HCT116 (cell line): ENCODE measurements at regions not wholly inside any gene's neighbourhood (a gene's known extent, or its start where the extent isn't known, plus 50 kb on each side); places are given as distances from the start of the nearest gene placed in this dataset.

Experiments
- ATAC-seq: fragments of 200-7000 bp; cut with Tn5 transposase; 2 replicates; pipeline ENCODE4 v1.9.1; 2020; ENCODE audit warnings: mild to moderate bottlenecking, moderate library complexity
- BruUV-seq: library from RNA; stranded (reverse); fragments of 400-500 nt; replicated peaks from 2 replicates; lab custom pipeline; 2021; lab: Mats Ljungman, UMichigan
- CTCF ChIA-PET: fragments of 300-600 bp; sonication (Branson Sonifier 250); formaldehyde crosslinking; loops from one replicate; lab custom pipeline; 2021; ENCODE audit warnings: antibody characterized with exemption; lab: Charles Lee
- POLR2A ChIA-PET: fragments of 300-600, 350-600 bp; sonication (Branson Sonifier 250); formaldehyde crosslinking; loops from one replicate; lab custom pipeline; 2021; ENCODE audit warnings: antibody characterized with exemption; lab: Charles Lee
- RAD21 ChIA-PET, 2 experiments: fragments of 300-600 bp; sonication (Branson Sonifier 250); formaldehyde crosslinking; loops; one replicate each; lab custom pipeline; 2023; ENCODE audit warnings: low total read pairs in 2 of 2; ENCODE audit not compliant: uncharacterized antibody in 2 of 2, unreplicated experiment in 2 of 2, low non-redundant PET in 1 of 2; lab: Charles Lee
- DNase-seq: peaks from one replicate; pipeline ENCODE4 v3.0.0-alpha.2; 2010; ENCODE audit warnings: low read depth, low spot score
- H2AFZ ChIP-seq: fragments of 200-600 bp; shearing (Covaris generic), sonication (generic); 2 replicates; pipeline ENCODE4 v1.6.1; 2017; ENCODE audit warnings: low read depth, mixed run types, mixed read lengths, antibody characterized with exemption, low read length; ENCODE audit not compliant: poor library complexity, severe bottlenecking
- H3K27ac ChIP-seq: 2 replicates; pipeline ENCODE4 v1.5.1; 2012; ENCODE audit warnings: low read depth, low read length
- H3K27me3 ChIP-seq: fragments of 200-600 bp; sonication (generic); 2 replicates; pipeline ENCODE4 v1.6.1; 2016; ENCODE audit warnings: mixed run types, low read length, mixed read lengths; ENCODE audit not compliant: insufficient read depth
- H3K36me3 ChIP-seq, 2 experiments: fragments of 200-500 bp in 1 of 2; fragments of 200-600 bp in 1 of 2; sonication (Bioruptor generic) in 1 of 2; sonication (generic) in 1 of 2; 2 replicates each; pipeline versions ENCODE4 v1.5.1 to v1.6.1; 2014 to 2016; ENCODE audit warnings: low read length in 2 of 2, inconsistent platforms in 1 of 2, mixed read lengths in 1 of 2, mixed run types in 1 of 2; ENCODE audit not compliant: insufficient read depth in 2 of 2, control insufficient read depth in 1 of 2
- H3K4me1 ChIP-seq, 2 experiments: fragments of 200-600 bp in 1 of 2; sonication (generic) in 1 of 2; 2 replicates each; pipeline versions ENCODE4 v1.5.1 to v1.6.1; 2012 to 2017; ENCODE audit warnings: low read length in 2 of 2, inconsistent platforms in 1 of 2, mild to moderate bottlenecking in 1 of 2, mixed read lengths in 1 of 2, mixed run types in 1 of 2, moderate library complexity in 1 of 2; ENCODE audit not compliant: insufficient read depth in 2 of 2, control insufficient read depth in 1 of 2
- H3K4me2 ChIP-seq: fragments of 200-600 bp; sonication (generic); 2 replicates; pipeline ENCODE4 v1.6.1; 2017; ENCODE audit warnings: mixed run types, low read length, mixed read lengths
- H3K4me3 ChIP-seq, 2 experiments: fragments of 200-600 bp in 1 of 2; sonication (generic) in 1 of 2; replicated peaks in 1 of 2; 2 replicates each; pipeline ENCODE4 v1.5.1; 2011 to 2016; ENCODE audit warnings: low read length in 2 of 2, control low read depth in 1 of 2, low read depth in 1 of 2, mild to moderate bottlenecking in 1 of 2, mixed read lengths in 1 of 2, mixed run types in 1 of 2
- H3K79me2 ChIP-seq: fragments of 200-600 bp; sonication (generic); 2 replicates; pipeline ENCODE4 v1.6.1; 2017; ENCODE audit warnings: mild to moderate bottlenecking, mixed run types, low read length, moderate library complexity, mixed read lengths; ENCODE audit not compliant: insufficient read depth
- H3K9ac ChIP-seq: fragments of 200-600 bp; sonication (generic); 2 replicates; pipeline ENCODE4 v1.6.1; 2016; ENCODE audit warnings: low read length, mixed read lengths
- H3K9me2 ChIP-seq: fragments of 200-600 bp; sonication (generic), shearing (Covaris generic); 2 replicates; pipeline ENCODE4 v1.6.1; 2017; ENCODE audit warnings: mixed run types, mild to moderate bottlenecking, moderate library complexity; ENCODE audit not compliant: insufficient read depth
- H3K9me3 ChIP-seq, 2 experiments: fragments of 200-500 bp in 1 of 2; fragments of 200-600 bp in 1 of 2; sonication (Bioruptor generic) in 1 of 2; sonication (generic) in 1 of 2; 2 replicates each; pipeline ENCODE4 v1.6.1; 2014 to 2017; ENCODE audit warnings: low read length in 2 of 2, mixed read lengths in 2 of 2, inconsistent platforms in 1 of 2, low read depth in 1 of 2, mild to moderate bottlenecking in 1 of 2, mixed run types in 1 of 2, moderate library complexity in 1 of 2; ENCODE audit not compliant: control insufficient read depth in 1 of 2, insufficient read depth in 1 of 2
- H4K20me1 ChIP-seq: fragments of 200-600 bp; sonication (generic), shearing (Covaris generic); 2 replicates; pipeline ENCODE4 v1.6.1; 2017; ENCODE audit warnings: mixed run types, mild to moderate bottlenecking, moderate library complexity; ENCODE audit not compliant: insufficient read depth
- ATF3 ChIP-seq: IDR thresholded peaks from 2 replicates; pipeline ENCODE4 v1.6.1; 2012
- CBX3 ChIP-seq: IDR thresholded peaks from 2 replicates; pipeline ENCODE4 v1.6.1; 2012; ENCODE audit warnings: low read depth
- CEBPB ChIP-seq: IDR thresholded peaks from 2 replicates; pipeline ENCODE4 v1.6.1; 2012; ENCODE audit warnings: low read depth
- CTCF ChIP-seq, 3 experiments: fragments of 200-600 bp in 1 of 3; sonication (generic) in 1 of 3; IDR thresholded peaks in 2 of 3; conservative IDR thresholded peaks in 1 of 3; 2 replicates each; pipeline ENCODE4 v1.5.1; 2012 to 2017; ENCODE audit warnings: low read depth in 2 of 3, low read length in 2 of 3, antibody characterized with exemption in 1 of 3, borderline replicate concordance in 1 of 3, control low read depth in 1 of 3, mild to moderate bottlenecking in 1 of 3, mixed read lengths in 1 of 3, mixed run types in 1 of 3, moderate library complexity in 1 of 3; ENCODE audit not compliant: insufficient read depth in 1 of 3
- EZH2 ChIP-seq: fragments of 200-600 bp; sonication (generic); IDR thresholded peaks from 2 replicates; pipeline ENCODE4 v1.6.1; 2017; ENCODE audit warnings: antibody characterized with exemption, mixed run types
- JUND ChIP-seq: IDR thresholded peaks from 2 replicates; pipeline ENCODE4 v1.6.1; 2012
- TCF7L2 ChIP-seq: IDR thresholded peaks from 2 replicates; pipeline ENCODE4 v1.7.0; 2011; ENCODE audit warnings: borderline replicate concordance, inconsistent platforms; ENCODE audit not compliant: insufficient read depth, insufficient read length; ENCODE audit errors: extremely low read depth
- YY1 ChIP-seq: IDR thresholded peaks from 2 replicates; pipeline ENCODE4 v1.6.1; 2011; ENCODE audit warnings: low read length, low read depth, moderate library complexity, mild to moderate bottlenecking; ENCODE audit not compliant: insufficient replicate concordance; ENCODE audit errors: extremely low read depth
- ZBTB33 ChIP-seq: IDR thresholded peaks from 2 replicates; pipeline ENCODE4 v1.6.1; 2011; ENCODE audit warnings: mild to moderate bottlenecking, low read length, moderate library complexity; ENCODE audit not compliant: insufficient replicate concordance; ENCODE audit errors: extremely low read depth
- ZFX ChIP-seq: fragments of 450-650 bp; IDR thresholded peaks from 2 replicates; pipeline ENCODE4 v1.6.1; 2017
- ZNF274 ChIP-seq: fragments of 200-500 bp; sonication (Bioruptor generic); IDR thresholded peaks from 2 replicates; pipeline ENCODE4 v1.6.1; 2014; ENCODE audit warnings: mild to moderate bottlenecking, low read depth, low read length, inconsistent platforms
- intact Hi-C: fragments of 100-400 bp; cut with micrococcal nuclease; formaldehyde crosslinking; loops from 2 replicates; pipeline ENCODE4 v1.10.0; 2022

- Histone ChIP-seq H3K27me3 (peaks cover 13% of the 10 kb centered on the region; the same call in 1 of the 2 replicates), H3K79me2 (no peaks in the 10 kb centered on the region), H3K27ac (no peak overlapping the region), H3K36me3 (no peaks in the 10 kb centered on the region), H3K9me2 (no peaks in the 10 kb centered on the region), H4K20me1 (no peaks in the 10 kb centered on the region), H3K4me1 (no peaks in the 10 kb centered on the region), H3K4me2 (no peak overlapping the region), H3K9me3 (no peaks in the 10 kb centered on the region), H3K9ac (no peak overlapping the region), H2AFZ (no peak overlapping the region), H3K4me3 (no peak overlapping the region)
- ATAC-seq (no peak), DNase-seq (no peak)
- no TSS peak for BruUV-seq
- POLR2A ChIA-PET: no interaction called here
- RAD21 ChIA-PET: no interaction called here
- intact Hi-C loops: no loop called here
- TF ChIP-seq ATF3: no peak
- TF ChIP-seq ZFX: no peak
- no peak for TF ChIP-seq ZNF274
- CTCF ChIA-PET: no interaction called here
These were observed 304.2 kb upstream of the IRX3 start for GRCh38 chr16:54590836-54591235.

- RAD21 ChIA-PET: no interaction called here
- DNase-seq: no peak
- Histone ChIP-seq H3K4me2 (no peak overlapping the region), H2AFZ (no peak overlapping the region), H4K20me1 (no peaks in the 10 kb centered on the region), H3K27me3 (peaks cover 13% of the 10 kb centered on the region; the same call in 1 of the 2 replicates), H3K79me2 (no peaks in the 10 kb centered on the region), H3K36me3 (no peaks in the 10 kb centered on the region), H3K9ac (no peak overlapping the region), H3K9me3 (no peaks in the 10 kb centered on the region), H3K4me3 (no peak overlapping the region), H3K4me1 (no peaks in the 10 kb centered on the region), H3K9me2 (no peaks in the 10 kb centered on the region), H3K27ac (no peak overlapping the region)
- no peak for TF ChIP-seq EZH2
- no peak for TF ChIP-seq CEBPB
- no peak for TF ChIP-seq ZFX
- TF ChIP-seq YY1: no peak
- no peak for TF ChIP-seq CBX3
- no peak for TF ChIP-seq JUND
- no peak for TF ChIP-seq ATF3
- no peak for TF ChIP-seq TCF7L2
- TF ChIP-seq CTCF (IDR thresholded peaks at IDR 0.05 in 2 of 3, conservative IDR thresholded peaks at IDR 0.05 in 1 of 3; ENCODE audit: borderline replicate concordance in 1 of 3, insufficient read depth in 1 of 3, low read depth in 2 of 3, low read length in 2 of 3): no peak
- no peak for TF ChIP-seq ZBTB33
- no peak for ATAC-seq
- CTCF ChIA-PET: no interaction called here
- POLR2A ChIA-PET: no interaction called here
- BruUV-seq: no TSS peak
- intact Hi-C loops: no loop called here
These were observed 302.7 kb upstream of the IRX3 start for GRCh38 chr16:54589326-54589725.
